GM12872 (cell line): ENCODE measurements at regions not wholly inside any gene's neighbourhood (a gene's known extent, or its start where the extent isn't known, plus 50 kb on each side); places are given as distances from the start of the nearest gene placed in this dataset.

Experiments used
- CTCF ChIP-seq: IDR thresholded peaks from 3 replicates; pipeline ENCODE4 v1.5.1; 2011; ENCODE audit warnings: low read depth, mild to moderate bottlenecking, low read length, moderate library complexity; ENCODE audit not compliant: insufficient read depth

- no peak for TF ChIP-seq CTCF
These were observed 466.3 kb downstream of the EFNA5 start for GRCh38 chr5:107204413-107204812.

- TF ChIP-seq CTCF: no peak
These were observed 467.5 kb downstream of the EFNA5 start for GRCh38 chr5:107203243-107203642.

- TF ChIP-seq CTCF: no peak
These were observed 471.0 kb downstream of the EFNA5 start for GRCh38 chr5:107199756-107200155.

GRCh38 chr5:107196500-107197059 lies 474.2 kb downstream of the EFNA5 start:
- no peak for TF ChIP-seq CTCF

- no peak for TF ChIP-seq CTCF
These were observed 474.8 kb downstream of the EFNA5 start for GRCh38 chr5:107195890-107196395.

GRCh38 chr5:107184871-107185270 lies 485.9 kb downstream of the EFNA5 start:
- TF ChIP-seq CTCF: no peak

GRCh38 chr5:107184066-107184465 lies 486.7 kb downstream of the EFNA5 start:
- no peak for TF ChIP-seq CTCF
